Lower leg skin (tissue), 4 donors: ENCODE measurements at regions not wholly inside any gene's neighbourhood (a gene's known extent, or its start where the extent isn't known, plus 50 kb on each side); places are given as distances from the start of the nearest gene placed in this dataset.

Source experiments
- DNase-seq, 2 donors: peaks; one replicate each; pipeline ENCODE4 v3.0.0-alpha.2; 2019; ENCODE audit warnings: low spot score in 2 of 2
- H3K4me3 ChIP-seq: fragments of 200-600 bp; sonication (generic); 2 replicates; pipeline ENCODE4 v1.5.1; 2017; ENCODE audit warnings: mild to moderate bottlenecking, low read depth; ENCODE audit not compliant: poor library complexity, severe bottlenecking
- CTCF ChIP-seq, 3 donors: fragments of 450-650 bp; IDR thresholded peaks; one replicate each; pipeline ENCODE4 v1.5.1; 2016; ENCODE audit warnings: antibody characterized with exemption in 3 of 3, mild to moderate bottlenecking in 3 of 3, moderate library complexity in 2 of 3
- POLR2A ChIP-seq, 2 donors: fragments of 450-650 bp; IDR thresholded peaks; one replicate each; pipeline ENCODE4 v1.6.1; 2016 to 2017; ENCODE audit warnings: antibody characterized with exemption in 2 of 2, mild to moderate bottlenecking in 1 of 2, moderate library complexity in 1 of 2
- WGBS, 2 donors: methylation state at CpG; one replicate each; pipeline ENCODE4 v1.1.5; 2018; 5-methylcytosine and 5-hydroxymethylcytosine counted together
- intact Hi-C: fragments of 100-400 bp; cut with DNase I; formaldehyde crosslinking; loops from one replicate; pipeline ENCODE4 v1.15.0; 2023; ENCODE audit warnings: low total_unique reads

- no peak overlapping the region for H3K4me3 ChIP-seq
- intact Hi-C loops = no loop called here
- DNase-seq = no peak
- no peak for TF ChIP-seq POLR2A (IDR thresholded peaks at IDR 0.05)
These were observed 456.3 kb downstream of the MAFB start for GRCh38 chr20:40232756-40233155.

GRCh38 chr20:40232273-40232672, 456.8 kb downstream of the MAFB start:
- TF ChIP-seq CTCF (IDR thresholded peaks at IDR 0.05) = no peak
- no peak for TF ChIP-seq POLR2A (IDR thresholded peaks at IDR 0.05)
- WGBS, 2 donors = 78 to 88% methylated on average over 1 of the region's 1 CpG

GRCh38 chr20:40230486-40230885, 458.6 kb downstream of the MAFB start:
- no peak for DNase-seq
- no peak overlapping the region for H3K4me3 ChIP-seq
- intact Hi-C loops = no loop called here
- no peak for TF ChIP-seq POLR2A (IDR thresholded peaks at IDR 0.05)
- TF ChIP-seq CTCF (IDR thresholded peaks at IDR 0.05) = no peak

More at GRCh38 chr20:40232273-40232672, 456.8 kb downstream of the MAFB start:
- no peak overlapping the region for H3K4me3 ChIP-seq
- intact Hi-C loops = no loop called here
- no peak for DNase-seq

- no peak for DNase-seq
- no peak overlapping the region for H3K4me3 ChIP-seq
- TF ChIP-seq CTCF (IDR thresholded peaks at IDR 0.05) (no peak), POLR2A (IDR thresholded peaks at IDR 0.05) (no peak)
- 74 to 87% methylated on average over 2 of the region's 2 CpGs for WGBS, 2 donors
- intact Hi-C loops = no loop called here
These were observed 463.4 kb downstream of the MAFB start for GRCh38 chr20:40225596-40225995.

GRCh38 chr20:40223810-40224209, 465.2 kb downstream of the MAFB start:
- intact Hi-C loops = no loop called here
- WGBS, 2 donors = 89 to 92% methylated on average over 3 of the region's 3 CpGs
- DNase-seq = no peak
- TF ChIP-seq POLR2A (IDR thresholded peaks at IDR 0.05) (no peak), CTCF (IDR thresholded peaks at IDR 0.05) (no peak)
- H3K4me3 ChIP-seq = no peak overlapping the region

GRCh38 chr20:40218971-40219370, 470.1 kb downstream of the MAFB start:
- intact Hi-C loops = no loop called here
- TF ChIP-seq POLR2A (IDR thresholded peaks at IDR 0.05) = no peak
- no peak for TF ChIP-seq CTCF (IDR thresholded peaks at IDR 0.05)
- DNase-seq = no peak
- WGBS, 2 donors = 31 to 41% methylated on average over 2 of the region's 2 CpGs
- no peak overlapping the region for H3K4me3 ChIP-seq
